GM04504 (cell line): ENCODE measurements at regions not wholly inside any gene's neighbourhood (a gene's known extent, or its start where the extent isn't known, plus 50 kb on each side); places are given as distances from the start of the nearest gene placed in this dataset.

Experiments
- DNase-seq: peaks from one replicate; pipeline ENCODE4 v3.0.0-alpha.2; 2012; ENCODE audit warnings: low read depth

- no peak for DNase-seq
Measured at GRCh38 chr18:41540237-41540871, 414.7 kb upstream of the PIK3C3 start.

GRCh38 chr18:41538751-41539150 lies 416.3 kb upstream of the PIK3C3 start:
- DNase-seq, result no peak

- DNase-seq, result no peak
Measured at GRCh38 chr18:41537666-41538065, 417.4 kb upstream of the PIK3C3 start.

- DNase-seq, result no peak
Measured at GRCh38 chr18:41532344-41533086, 422.5 kb upstream of the PIK3C3 start.

GRCh38 chr18:41530970-41531369 lies 424.1 kb upstream of the PIK3C3 start:
- no peak for DNase-seq

- no peak for DNase-seq
Measured at GRCh38 chr18:41529093-41529492, 425.9 kb upstream of the PIK3C3 start.

- DNase-seq, result no peak
Measured at GRCh38 chr18:41526054-41526453, 429.0 kb upstream of the PIK3C3 start.

- no peak for DNase-seq
Measured at GRCh38 chr18:41524674-41525470, 430.2 kb upstream of the PIK3C3 start.

- no peak for DNase-seq
Measured at GRCh38 chr18:41517142-41517541, 437.9 kb upstream of the PIK3C3 start.

GRCh38 chr18:41513438-41513837 lies 441.6 kb upstream of the PIK3C3 start:
- DNase-seq, result no peak

- no peak for DNase-seq
Measured at GRCh38 chr18:41504316-41504715, 450.7 kb upstream of the PIK3C3 start.

GRCh38 chr18:41501848-41502247 lies 453.2 kb upstream of the PIK3C3 start:
- DNase-seq, result no peak

GRCh38 chr18:41499345-41499744 lies 455.7 kb upstream of the PIK3C3 start:
- DNase-seq, result no peak

- DNase-seq, result no peak
Measured at GRCh38 chr18:41490861-41491260, 464.2 kb upstream of the PIK3C3 start.

GRCh38 chr18:41486575-41486974 lies 468.5 kb upstream of the PIK3C3 start:
- DNase-seq, result no peak

- DNase-seq, result no peak
Measured at GRCh38 chr18:41484069-41484468, 471.0 kb upstream of the PIK3C3 start.

GRCh38 chr18:41482501-41482900 lies 472.5 kb upstream of the PIK3C3 start:
- DNase-seq, result no peak

GRCh38 chr18:41466436-41467160 lies 488.4 kb upstream of the PIK3C3 start:
- no peak for DNase-seq

- DNase-seq, result no peak
Measured at GRCh38 chr18:41465386-41465785, 489.6 kb upstream of the PIK3C3 start.

- DNase-seq, result no peak
Measured at GRCh38 chr18:41464278-41464677, 490.8 kb upstream of the PIK3C3 start.

GRCh38 chr18:41462946-41463345 lies 492.1 kb upstream of the PIK3C3 start:
- DNase-seq, result no peak

GRCh38 chr18:41461114-41461513 lies 493.9 kb upstream of the PIK3C3 start:
- no peak for DNase-seq
